IMR-90 (cell line): ENCODE measurements at regions not wholly inside any gene's neighbourhood (a gene's known extent, or its start where the extent isn't known, plus 50 kb on each side); places are given as distances from the start of the nearest gene placed in this dataset.

ENCODE experiments used
- ATAC-seq: fragments of 200-7000 bp; cut with Tn5 transposase; 2 replicates; pipeline ENCODE4 v1.9.1; 2020; ENCODE audit warnings: low read depth, mild to moderate bottlenecking, moderate library complexity
- BruUV-seq: library from RNA; stranded (reverse); fragments of 400-500 nt; replicated peaks from 2 replicates; lab custom pipeline; 2021; lab: Mats Ljungman, UMichigan
- CTCF ChIA-PET: fragments of 300-600 bp; formaldehyde crosslinking; extraction: SDS; loops from one replicate; lab custom pipeline; 2021; ENCODE audit warnings: antibody characterized with exemption; lab: Yijun Ruan, JAX
- POLR2A ChIA-PET: fragments of 300-600 bp; sonication (Branson Sonifier 250); formaldehyde crosslinking; loops from one replicate; lab custom pipeline; 2022; ENCODE audit warnings: antibody characterized with exemption; ENCODE audit not compliant: unreplicated experiment; lab: Charles Lee
- DNase-seq: peaks from one replicate; pipeline ENCODE4 v3.0.0; 2013
- H2AFZ ChIP-seq: replicated peaks from 2 replicates; pipeline ENCODE3; 2013; ENCODE audit warnings: low read length, mild to moderate bottlenecking; ENCODE audit not compliant: poor library complexity
- H2AK5ac ChIP-seq: 2 replicates; pipeline ENCODE4 v1.6.1; 2013; ENCODE audit warnings: low read depth, low read length, inconsistent platforms
- H2AK9ac ChIP-seq: replicated peaks from 2 replicates; pipeline ENCODE3; 2013; ENCODE audit warnings: mild to moderate bottlenecking, low read depth, low read length, moderate library complexity; ENCODE audit not compliant: poor library complexity
- H2BK120ac ChIP-seq: 2 replicates; pipeline ENCODE4 v1.6.1; 2013; ENCODE audit warnings: low read depth, low read length, inconsistent platforms
- H2BK15ac ChIP-seq: 3 replicates; pipeline ENCODE4 v1.6.1; 2013; ENCODE audit warnings: low read depth, low read length, inconsistent platforms
- H2BK20ac ChIP-seq: 2 replicates; pipeline ENCODE4 v1.6.1; 2013; ENCODE audit warnings: low read depth, mild to moderate bottlenecking, inconsistent platforms, low read length, moderate library complexity
- H2BK5ac ChIP-seq: 2 replicates; pipeline ENCODE4 v1.6.1; 2013; ENCODE audit warnings: mild to moderate bottlenecking, low read depth, low read length, inconsistent platforms; ENCODE audit not compliant: poor library complexity, severe bottlenecking
- H3K14ac ChIP-seq: replicated peaks from 2 replicates; pipeline ENCODE4 v1.6.1; 2013; ENCODE audit warnings: low read depth, low read length, inconsistent platforms
- H3K18ac ChIP-seq: 2 replicates; pipeline ENCODE4 v1.6.1; 2013; ENCODE audit warnings: low read depth, low read length, control low read depth
- H3K23ac ChIP-seq: 2 replicates; pipeline ENCODE4 v1.6.1; 2013; ENCODE audit warnings: low read depth, low read length, inconsistent platforms
- H3K27ac ChIP-seq: 2 replicates; pipeline ENCODE4 v1.5.1; 2013; ENCODE audit warnings: mild to moderate bottlenecking, control low read depth, low read length; ENCODE audit not compliant: insufficient read depth
- H3K27me3 ChIP-seq: 2 replicates; pipeline ENCODE4 v1.6.1; 2013; ENCODE audit warnings: low read length; ENCODE audit not compliant: control insufficient read depth, insufficient read depth
- H3K36me3 ChIP-seq: 2 replicates; pipeline ENCODE4 v1.6.1; 2013; ENCODE audit warnings: low read length, mixed read lengths; ENCODE audit not compliant: control insufficient read depth, insufficient read depth
- H3K4ac ChIP-seq: 2 replicates; pipeline ENCODE4 v1.6.1; 2013; ENCODE audit warnings: low read depth, low read length, inconsistent platforms
- H3K4me1 ChIP-seq: 2 replicates; pipeline ENCODE4 v1.6.1; 2013; ENCODE audit warnings: low read length, mixed read lengths; ENCODE audit not compliant: control insufficient read depth, insufficient read depth
- H3K4me2 ChIP-seq: 2 replicates; pipeline ENCODE4 v1.6.1; 2013; ENCODE audit warnings: low read depth, mild to moderate bottlenecking, control low read depth, low read length, moderate library complexity
- H3K4me3 ChIP-seq: 2 replicates; pipeline ENCODE4 v1.5.1; 2013; ENCODE audit warnings: low read depth, mild to moderate bottlenecking, control low read depth, low read length, moderate library complexity; ENCODE audit not compliant: insufficient read depth
- H3K56ac ChIP-seq: 2 replicates; pipeline ENCODE4 v1.6.1; 2013; ENCODE audit warnings: low read length, inconsistent platforms; ENCODE audit not compliant: insufficient read depth; ENCODE audit errors: extremely low read depth
- H3K79me1 ChIP-seq, 2 experiments: 2 replicates each; pipeline ENCODE4 v1.6.1; 2013; ENCODE audit warnings: low read length in 2 of 2, inconsistent platforms in 1 of 2, low read depth in 1 of 2
- H3K9ac ChIP-seq: 2 replicates; pipeline ENCODE4 v1.6.1; 2013; ENCODE audit warnings: low read depth, low read length, control low read depth
- H3K9me1 ChIP-seq: 2 replicates; pipeline ENCODE4 v1.6.1; 2013; ENCODE audit warnings: low read length, inconsistent platforms; ENCODE audit not compliant: insufficient read depth
- H3K9me3 ChIP-seq: 2 replicates; pipeline ENCODE4 v1.6.1; 2013; ENCODE audit warnings: low read length; ENCODE audit not compliant: control insufficient read depth, insufficient read depth
- H4K20me1 ChIP-seq: 2 replicates; pipeline ENCODE4 v1.6.1; 2013; ENCODE audit warnings: low read length, inconsistent platforms; ENCODE audit not compliant: insufficient read depth
- H4K5ac ChIP-seq: 2 replicates; pipeline ENCODE4 v1.6.1; 2013; ENCODE audit warnings: mild to moderate bottlenecking, low read depth, low read length, control low read depth
- H4K8ac ChIP-seq, 2 experiments: 2 replicates each; pipeline ENCODE4 v1.6.1; 2013; ENCODE audit warnings: low read depth in 2 of 2, low read length in 2 of 2, control low read depth in 1 of 2, inconsistent platforms in 1 of 2
- H4K91ac ChIP-seq: 2 replicates; pipeline ENCODE4 v1.6.1; 2013; ENCODE audit warnings: low read depth, low read length, inconsistent platforms; ENCODE audit not compliant: insufficient read depth
- BHLHE40 ChIP-seq: fragments of 150-350 bp; IDR thresholded peaks from 2 replicates; pipeline ENCODE4 v1.6.1; 2016; ENCODE audit warnings: mild to moderate bottlenecking, low read depth, low read length
- CEBPB ChIP-seq: IDR thresholded peaks from 2 replicates; pipeline ENCODE4 v1.6.1; 2012; ENCODE audit warnings: low read depth, low read length, improper control_type of control experiment
- ELK1 ChIP-seq: fragments of 150-350 bp; IDR thresholded peaks from 2 replicates; pipeline ENCODE4 v1.6.1; 2016; ENCODE audit warnings: low read depth, mild to moderate bottlenecking, low read length, moderate library complexity, borderline replicate concordance
- FOS ChIP-seq: fragments of 150-350 bp; IDR thresholded peaks from 2 replicates; pipeline ENCODE4 v1.6.1; 2016; ENCODE audit warnings: low read depth, low read length
- MAFK ChIP-seq: IDR thresholded peaks from 2 replicates; pipeline ENCODE4 v1.6.1; 2012; ENCODE audit warnings: low read depth, low read length, improper control_type of control experiment
- MAZ ChIP-seq: IDR thresholded peaks from 2 replicates; pipeline ENCODE4 v1.6.1; 2012; ENCODE audit warnings: low read depth, mild to moderate bottlenecking, low read length, improper control_type of control experiment, moderate library complexity, borderline replicate concordance
- MXI1 ChIP-seq: IDR thresholded peaks from 2 replicates; pipeline ENCODE4 v1.6.1; 2012; ENCODE audit warnings: low read depth, mild to moderate bottlenecking, low read length, moderate library complexity, borderline replicate concordance
- NFE2L2 ChIP-seq: fragments of 150-350 bp; IDR thresholded peaks from 2 replicates; pipeline ENCODE4 v1.6.1; 2016; ENCODE audit warnings: low read depth, mild to moderate bottlenecking, low read length
- POLR2A ChIP-seq: IDR thresholded peaks from 2 replicates; pipeline ENCODE4 v1.6.1; 2012; ENCODE audit warnings: mild to moderate bottlenecking, low read depth, low read length
- USF2 ChIP-seq: fragments of 150-350 bp; IDR thresholded peaks from 2 replicates; pipeline ENCODE4 v1.6.1; 2017; ENCODE audit warnings: mild to moderate bottlenecking, antibody characterized with exemption, low read length, low read depth
- WGBS, 2 experiments: methylation state at CpG; one replicate each; pipeline versions ENCODE4 v1.1.5 to v1.1.7; 2013; ENCODE audit warnings: missing lambda C conversion rate in 2 of 2; ENCODE audit not compliant: insufficient read length in 1 of 2; ENCODE audit errors: extremely low coverage in 2 of 2; 5-methylcytosine and 5-hydroxymethylcytosine counted together
- dilution Hi-C: fragments of 300-500 bp; cut with HindIII; formaldehyde crosslinking; loops from one replicate; pipeline ENCODE4 v1.14.3; 2018; ENCODE audit warnings: low sequenced_read_pairs; ENCODE audit not compliant: unreplicated experiment
- in situ Hi-C: fragments of 300-500 bp; cut with MboI; formaldehyde crosslinking; loops from 3 replicates; pipeline ENCODE4 v1.14.3; 2019; ENCODE audit warnings: low sequenced_read_pairs, inconsistent platforms, mixed read lengths
- intact Hi-C: fragments of 100-400 bp; cut with micrococcal nuclease; formaldehyde crosslinking; loops from 2 replicates; pipeline ENCODE4 v1.10.0; 2022
- TF ChIP-seq, protein P1 (sequence below): conservative IDR thresholded peaks from 2 replicates; pipeline ENCODE4 v1.5.1; 2012; ENCODE audit warnings: mild to moderate bottlenecking, low read depth, low read length, improper control_type of control experiment

GRCh38 chr11:70680781-70681281 lies 282.5 kb downstream of the CTTN start:
- in situ Hi-C loops: no loop called here
- CTCF ChIA-PET: no interaction called here

More at GRCh38 chr11:70680781-70681281, 282.5 kb downstream of the CTTN start:
- no peak overlapping the region for H3K18ac ChIP-seq
- H3K14ac ChIP-seq: no peak overlapping the region
- H4K20me1 ChIP-seq: no peaks in the 10 kb centered on the region; the same call in 1 of the 2 replicates
- peaks cover 3% of the 10 kb centered on the region; the same call in 1 of the 2 replicates for H3K9me3 ChIP-seq
- H3K27ac ChIP-seq: no peak overlapping the region
- TF ChIP-seq BHLHE40: no peak
- no peak for TF ChIP-seq NFE2L2
- TF ChIP-seq CEBPB: no peak
- no peak for TF ChIP-seq MAZ
- TF ChIP-seq POLR2A: no peak
- TF ChIP-seq USF2: no peak
- TF ChIP-seq ELK1: no peak
- TF ChIP-seq FOS: no peak
- TF ChIP-seq MAFK: no peak
- TF ChIP-seq, protein P1, sequence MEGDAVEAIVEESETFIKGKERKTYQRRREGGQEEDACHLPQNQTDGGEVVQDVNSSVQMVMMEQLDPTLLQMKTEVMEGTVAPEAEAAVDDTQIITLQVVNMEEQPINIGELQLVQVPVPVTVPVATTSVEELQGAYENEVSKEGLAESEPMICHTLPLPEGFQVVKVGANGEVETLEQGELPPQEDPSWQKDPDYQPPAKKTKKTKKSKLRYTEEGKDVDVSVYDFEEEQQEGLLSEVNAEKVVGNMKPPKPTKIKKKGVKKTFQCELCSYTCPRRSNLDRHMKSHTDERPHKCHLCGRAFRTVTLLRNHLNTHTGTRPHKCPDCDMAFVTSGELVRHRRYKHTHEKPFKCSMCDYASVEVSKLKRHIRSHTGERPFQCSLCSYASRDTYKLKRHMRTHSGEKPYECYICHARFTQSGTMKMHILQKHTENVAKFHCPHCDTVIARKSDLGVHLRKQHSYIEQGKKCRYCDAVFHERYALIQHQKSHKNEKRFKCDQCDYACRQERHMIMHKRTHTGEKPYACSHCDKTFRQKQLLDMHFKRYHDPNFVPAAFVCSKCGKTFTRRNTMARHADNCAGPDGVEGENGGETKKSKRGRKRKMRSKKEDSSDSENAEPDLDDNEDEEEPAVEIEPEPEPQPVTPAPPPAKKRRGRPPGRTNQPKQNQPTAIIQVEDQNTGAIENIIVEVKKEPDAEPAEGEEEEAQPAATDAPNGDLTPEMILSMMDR: no peak
- TF ChIP-seq MXI1: no peak
- no peak overlapping the region for H3K4me2 ChIP-seq
- H3K56ac ChIP-seq: no peak overlapping the region
- DNase-seq (no peak), ATAC-seq (no peak)
- no peak overlapping the region for H4K91ac ChIP-seq
- no peak overlapping the region for H2BK15ac ChIP-seq
- H2BK120ac ChIP-seq: no peak overlapping the region
- H3K4me3 ChIP-seq: no peak overlapping the region
- H4K8ac ChIP-seq: no peak overlapping the region
- POLR2A ChIA-PET: no interaction called here
- no peak overlapping the region for H2AK5ac ChIP-seq
- no peaks in the 10 kb centered on the region for H3K27me3 ChIP-seq
- dilution Hi-C loops: no loop called here
- H2AFZ ChIP-seq: no peak overlapping the region
- no peak overlapping the region for H2AK9ac ChIP-seq
- H3K23ac ChIP-seq: no peak overlapping the region
- BruUV-seq: no TSS peak
- H2BK20ac ChIP-seq: no peak overlapping the region
- 62% methylated on average over 9 of the region's 13 CpGs; no CpG with 5 or more reads in 1 of the 2 experiments for WGBS, 2 experiments
- H4K5ac ChIP-seq: no peak overlapping the region
- no peaks in the 10 kb centered on the region for H3K9me1 ChIP-seq
- H3K9ac ChIP-seq: no peak overlapping the region
- intact Hi-C loops: no loop called here
- no peaks in the 10 kb centered on the region for H3K4me1 ChIP-seq
- H2BK5ac ChIP-seq: no peak overlapping the region
- no peaks in the 10 kb centered on the region for H3K36me3 ChIP-seq
- no peak overlapping the region for H3K4ac ChIP-seq
- H3K79me1 ChIP-seq: no peaks in the 10 kb centered on the region
